Glomerular visceral epithelial cell (primary cell): ENCODE measurements at regions not wholly inside any gene's neighbourhood (a gene's known extent, or its start where the extent isn't known, plus 50 kb on each side); places are given as distances from the start of the nearest gene placed in this dataset.
"Not testable (repeated sequence)": the region's sequence is repeated elsewhere in the genome, so short reads cannot be mapped to it uniquely, and the experiment has no call there.

Experiments
- DNase-seq: peaks from one replicate; pipeline ENCODE4 v3.0.0-alpha.2; 2016; ENCODE audit errors: extremely low spot score

- no peak for DNase-seq
Observed at GRCh38 chr10:22875581-22875980, 52.3 kb upstream of the ARMC3 start.

GRCh38 chr10:22874189-22874854, 53.5 kb upstream of the ARMC3 start:
- no peak for DNase-seq

DNA sequence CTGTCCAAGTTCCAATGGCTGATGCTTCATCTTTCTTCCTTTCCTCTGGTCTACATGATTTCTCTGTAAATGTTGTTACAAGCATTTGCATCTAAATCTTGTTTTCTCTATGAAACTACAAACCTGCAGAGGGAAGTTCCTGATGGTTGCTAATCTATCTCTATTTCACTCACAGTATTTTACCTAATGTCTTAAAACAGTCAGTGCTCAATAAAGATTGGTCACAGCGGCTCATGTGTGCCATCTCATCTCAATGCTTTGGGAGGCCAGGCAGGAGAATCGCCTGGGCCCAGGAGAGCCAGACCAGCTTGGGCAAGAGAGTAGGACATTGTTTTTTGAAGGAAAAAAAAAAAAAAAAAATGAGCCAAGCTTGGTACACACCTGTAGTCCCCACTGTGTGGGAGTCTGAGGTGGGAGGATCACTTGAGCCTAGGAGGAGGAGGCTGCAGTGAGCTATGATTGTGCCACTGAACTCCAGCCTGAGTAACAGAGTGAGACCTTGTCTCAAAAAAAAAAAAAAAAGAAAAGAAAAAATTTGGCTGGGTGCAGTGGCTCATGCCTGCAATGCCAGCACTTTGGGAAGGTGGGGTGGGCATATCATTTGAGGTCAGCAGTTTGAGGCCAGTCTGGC, 71.3 kb upstream of the ARMC3 start:
- DNase-seq, result no peak

GRCh38 chr10:22854935-22855421, 72.9 kb upstream of the ARMC3 start:
- DNase-seq, result no peak

DNA sequence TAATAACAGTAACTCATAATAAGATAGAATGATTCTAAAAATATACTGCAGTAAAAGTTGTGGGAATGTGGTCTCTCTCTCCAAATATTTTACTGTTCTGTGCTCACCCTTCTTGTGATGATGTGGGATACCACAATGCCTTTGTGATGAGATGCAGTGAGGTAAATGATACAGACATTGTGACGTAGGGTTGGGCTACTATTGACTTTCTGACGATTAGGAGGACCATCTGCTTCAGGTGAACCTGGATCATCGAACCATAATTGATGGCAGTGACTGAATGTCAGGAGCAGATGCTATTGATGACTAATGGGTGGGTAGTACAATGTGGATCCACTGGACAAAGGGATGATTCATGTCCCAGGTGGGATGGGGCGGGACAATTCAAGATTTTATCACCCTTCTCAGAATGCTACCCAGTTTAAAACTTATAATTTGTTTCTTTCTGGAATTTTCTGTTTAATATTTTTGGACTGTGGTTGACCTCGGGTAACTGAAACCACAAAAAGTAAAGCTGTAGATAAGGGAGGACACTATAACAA, 73.9 kb upstream of the ARMC3 start:
- peak; percentile 2 for DNase-seq

DNA sequence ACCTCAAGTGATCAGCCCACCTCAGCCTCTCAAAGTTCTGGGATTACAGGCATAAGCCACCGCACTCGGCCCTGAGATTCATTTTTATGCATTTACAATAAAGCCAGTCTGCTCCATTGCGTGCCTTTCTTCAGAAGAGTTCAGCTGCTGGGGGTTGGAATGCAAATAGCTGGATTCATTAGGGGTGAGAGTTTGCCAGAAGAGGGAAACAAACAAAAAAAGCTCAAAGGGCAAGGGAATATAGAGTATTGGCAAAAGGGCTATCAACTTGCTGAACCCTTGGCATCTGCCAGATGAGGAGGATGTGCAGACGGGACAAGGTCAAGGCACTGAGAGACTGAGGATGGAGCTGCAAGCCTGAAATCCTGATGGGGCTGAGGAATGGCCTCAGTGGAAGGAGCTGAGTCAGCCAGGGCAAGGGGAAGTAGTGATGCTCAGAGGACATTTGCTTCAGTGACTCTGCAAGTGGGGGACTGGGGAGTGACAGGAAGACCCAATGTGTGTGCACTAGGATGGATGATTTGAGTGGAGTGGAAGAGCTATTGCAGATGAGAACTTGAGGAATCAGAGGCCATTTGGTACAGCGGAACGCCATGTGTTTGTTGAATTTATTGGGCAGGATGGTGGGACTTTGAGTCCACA, 75.0 kb upstream of the ARMC3 start:
- DNase-seq, result no peak

DNA sequence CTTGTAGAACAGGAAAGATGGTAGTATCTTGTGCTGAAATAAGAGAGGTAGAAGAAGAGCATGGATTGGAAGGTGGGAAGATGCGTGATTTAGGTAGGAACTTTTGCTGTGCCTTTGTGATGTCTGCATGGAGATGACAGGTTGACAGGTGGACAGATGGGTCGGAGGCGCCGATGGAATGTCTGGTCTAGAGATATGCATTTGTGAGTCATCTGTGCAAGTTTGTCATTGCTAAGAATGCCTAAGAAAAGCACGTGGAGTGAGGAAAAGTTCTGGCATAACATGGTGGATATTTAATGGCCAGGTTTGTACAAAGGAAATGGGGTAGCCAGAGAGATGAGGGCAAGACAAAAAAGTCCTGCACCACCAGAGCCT, 76.0 kb upstream of the ARMC3 start:
- peak; percentile 21 for DNase-seq

DNA sequence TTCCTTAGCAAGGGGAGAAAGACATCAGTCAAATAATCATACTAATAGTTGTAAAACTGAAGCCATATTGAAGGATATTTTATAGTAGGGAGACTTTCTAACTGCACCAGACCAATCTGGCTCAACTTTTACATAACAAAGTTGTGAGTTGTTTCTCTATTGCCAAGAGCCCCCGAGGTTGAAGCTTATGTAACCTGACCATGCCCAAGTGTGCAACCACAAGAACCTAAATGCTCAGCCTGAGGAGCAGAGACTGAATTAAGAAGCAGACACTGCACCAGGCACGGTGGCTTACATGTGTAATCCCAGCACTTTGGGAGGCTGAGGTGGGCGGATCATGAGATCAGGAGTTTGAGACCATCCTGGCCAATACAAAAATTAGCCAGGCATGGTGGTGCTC, 77.3 kb upstream of the ARMC3 start:
- no peak for DNase-seq

DNA sequence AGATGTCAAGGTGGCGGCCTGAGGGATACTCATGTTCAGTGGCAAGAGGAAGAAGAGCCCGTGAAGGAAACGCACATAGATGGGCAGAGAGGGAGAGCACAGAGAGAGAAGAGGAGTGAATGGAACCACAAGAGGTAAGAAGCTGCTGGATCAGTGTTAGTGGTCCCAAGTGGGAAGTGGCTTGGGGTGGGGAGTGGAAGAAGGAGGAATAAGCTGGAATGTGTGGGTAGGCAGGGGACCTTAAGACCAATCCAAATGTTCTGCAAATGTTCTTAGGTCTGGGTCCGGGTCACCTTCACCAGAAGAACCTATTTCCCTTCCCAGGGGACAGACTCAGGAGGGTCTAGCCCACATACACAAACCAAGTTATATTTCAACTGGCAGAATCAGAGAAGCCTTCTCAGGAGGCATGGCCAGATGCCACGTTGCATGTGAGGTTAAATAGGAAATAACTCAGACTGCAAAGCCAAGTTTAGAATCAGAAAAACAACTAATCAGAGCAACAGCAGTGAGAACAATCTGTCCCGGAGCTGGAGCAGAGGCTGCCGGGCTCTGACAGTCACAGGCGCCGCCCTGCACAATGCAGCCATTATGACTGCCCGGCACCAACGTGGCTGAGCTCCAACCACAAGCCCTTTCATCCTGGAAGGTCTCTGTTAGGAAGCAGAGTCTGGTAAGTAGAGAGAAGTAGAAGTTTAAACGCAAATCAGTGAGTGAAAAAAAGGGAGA, 78.6 kb upstream of the ARMC3 start:
- DNase-seq, result no peak

DNA sequence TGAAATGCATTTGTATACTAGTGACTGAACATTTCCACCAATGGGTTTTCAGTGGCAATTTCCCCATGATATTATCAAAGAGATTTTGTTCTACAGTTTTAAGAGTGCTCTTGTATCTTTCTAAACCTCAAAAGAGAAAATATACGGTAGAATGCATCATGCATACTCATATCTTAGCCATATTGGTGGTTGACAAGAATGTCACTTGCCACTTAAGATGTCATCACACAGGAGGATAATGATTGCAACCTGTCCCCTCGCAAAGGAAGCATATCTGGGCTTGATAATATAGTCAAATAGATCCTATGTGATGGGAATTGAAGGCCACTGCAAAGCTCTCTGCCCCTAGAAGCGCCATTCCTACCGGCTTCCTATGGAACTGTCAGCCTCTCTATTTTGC, 79.3 kb upstream of the ARMC3 start:
- DNase-seq, result no peak

GRCh38 chr10:22846294-22846693, 81.6 kb upstream of the ARMC3 start:
- DNase-seq, result no peak

- no peak for DNase-seq
Observed at GRCh38 chr10:22839639-22840038, 88.2 kb upstream of the ARMC3 start.

- no peak for DNase-seq
Observed at GRCh38 chr10:22837771-22838170, 90.1 kb upstream of the ARMC3 start.

DNA sequence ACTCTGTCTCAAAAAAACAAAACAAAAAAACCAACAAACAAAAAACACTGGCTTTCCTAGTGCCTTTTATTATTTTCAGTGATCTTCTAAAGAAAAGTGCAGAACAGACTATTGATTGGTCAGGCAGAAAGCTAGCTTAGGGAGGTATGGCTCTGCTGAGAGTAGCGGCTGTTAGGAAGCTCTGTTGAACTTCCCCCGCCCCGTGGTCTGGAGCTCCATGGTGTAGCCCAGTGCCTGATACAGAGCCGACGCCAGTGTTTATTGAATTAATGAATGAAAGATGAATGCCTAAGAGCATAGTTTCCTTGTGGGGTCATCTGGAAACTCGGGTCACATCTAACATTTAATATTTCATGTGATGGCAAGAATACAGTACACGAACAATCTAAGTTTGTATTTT, 90.5 kb upstream of the ARMC3 start:
- no peak for DNase-seq

DNA sequence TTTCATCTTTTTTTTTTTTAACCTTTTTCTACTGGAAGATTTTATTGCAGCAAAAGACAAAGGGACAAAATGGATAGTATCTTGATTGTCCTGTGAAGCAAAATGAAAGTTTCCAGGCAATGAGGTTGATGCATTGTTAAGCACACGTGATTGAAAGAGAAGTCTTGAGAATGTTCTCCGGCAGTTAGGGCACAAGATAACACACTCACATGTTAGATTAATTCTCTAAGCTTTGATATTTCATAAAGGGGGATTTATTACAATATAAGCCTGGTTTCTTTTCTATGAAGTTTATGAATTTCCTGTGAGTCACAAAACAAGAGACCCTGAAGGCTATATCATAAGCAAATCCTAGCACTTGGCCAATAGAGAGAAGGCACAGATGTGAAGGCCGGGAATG, 93.4 kb upstream of the ARMC3 start:
- no peak for DNase-seq

DNA sequence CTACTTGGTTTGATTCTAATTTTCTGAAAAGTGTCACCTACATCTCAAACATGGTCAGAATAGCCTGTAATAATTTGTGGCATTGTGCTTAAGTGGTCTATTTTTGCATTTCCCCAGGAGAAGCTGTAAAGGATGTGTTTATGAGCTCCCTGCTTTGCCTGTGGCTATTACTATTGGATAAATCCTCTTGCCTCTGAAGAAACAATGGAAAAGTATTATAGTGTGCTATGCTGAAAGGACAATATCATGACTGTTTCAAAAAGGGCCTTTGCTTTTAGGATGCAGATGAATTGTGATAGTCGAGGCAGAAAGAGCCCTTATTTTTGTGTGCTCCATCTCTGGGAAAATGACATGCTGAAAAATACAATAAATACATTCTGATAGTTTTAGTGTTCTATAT, 94.1 kb upstream of the ARMC3 start:
- DNase-seq, result no peak

- DNase-seq, result no peak
Observed at GRCh38 chr10:22833353-22833752, 94.5 kb upstream of the ARMC3 start.

GRCh38 chr10:22832851-22833250, 95.0 kb upstream of the ARMC3 start:
- DNase-seq, result no peak

- no peak for DNase-seq
Observed at GRCh38 chr10:22832066-22832602, 95.7 kb upstream of the ARMC3 start.

DNA sequence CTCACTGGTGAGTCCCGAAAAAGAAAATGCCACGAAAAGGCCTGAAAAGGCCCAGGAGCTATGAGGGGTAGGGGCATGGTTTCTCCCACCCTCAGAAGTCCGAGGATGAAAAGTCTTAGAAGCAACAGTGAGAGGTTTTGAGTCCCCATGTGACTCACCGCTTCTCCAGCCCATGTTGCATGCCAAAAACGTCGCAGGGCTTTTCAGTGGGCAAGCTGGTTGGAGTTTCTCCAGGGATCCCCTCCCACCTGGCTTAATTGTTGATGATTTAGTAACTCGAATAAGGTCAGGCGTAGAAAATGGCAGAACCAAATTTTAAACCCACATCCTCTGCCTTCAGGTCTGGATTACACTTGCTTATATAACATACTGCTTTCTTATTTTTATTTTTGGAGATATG, 96.3 kb upstream of the ARMC3 start:
- no peak for DNase-seq

- DNase-seq, result not testable (repeated sequence)
Observed at GRCh38 chr10:22828712-22829111, 99.1 kb upstream of the ARMC3 start.

DNA sequence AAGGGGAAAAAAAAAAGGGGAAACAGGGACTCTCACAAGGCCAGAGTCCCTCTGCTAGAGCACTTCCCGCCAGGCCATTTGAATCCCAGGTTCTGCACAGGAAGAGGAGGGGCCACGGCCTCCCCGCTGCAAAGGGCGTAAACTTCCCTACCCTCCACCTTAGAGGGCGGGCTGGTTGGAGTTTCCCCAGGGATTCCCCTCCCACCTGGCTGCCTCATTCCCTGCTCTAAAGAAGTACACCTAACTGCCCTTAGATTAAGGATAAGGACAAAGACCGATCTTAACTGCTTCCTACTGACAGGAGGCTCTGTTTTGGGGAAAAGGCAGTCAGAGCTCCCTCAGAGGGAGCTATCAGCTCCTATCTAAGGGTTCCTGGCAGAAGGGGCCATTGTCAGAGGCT, 102.0 kb upstream of the ARMC3 start:
- no peak for DNase-seq
